T-helper 2 cell (primary cell): ENCODE measurements at regions not wholly inside any gene's neighbourhood (a gene's known extent, or its start where the extent isn't known, plus 50 kb on each side); places are given as distances from the start of the nearest gene placed in this dataset.
A peak's percentile ranks its signal among the peaks of the same experiment; 100 is the strongest.

Source experiments
- DNase-seq, 5 experiments: peaks; one replicate each; pipeline versions ENCODE4 v3.0.0 to v3.0.0-alpha.2; 2012 to 2022

- DNase-seq, result no peak
Measured at GRCh38 chr14:35456261-35456660, 51.7 kb upstream of the NFKBIA start.

- DNase-seq, result no peak
Measured at GRCh38 chr14:35458442-35458841, 53.9 kb upstream of the NFKBIA start.

GRCh38 chr14:35459776-35460175 lies 55.2 kb upstream of the NFKBIA start:
- DNase-seq, result no peak

- no peak for DNase-seq
Measured at GRCh38 chr14:35470755-35471154, 63.2 kb upstream of the INSM2 start.

GRCh38 chr14:35471803-35472202 lies 62.2 kb upstream of the INSM2 start:
- DNase-seq, result no peak

- DNase-seq, result no peak
Measured at GRCh38 chr14:35474323-35474722, 59.6 kb upstream of the INSM2 start.

GRCh38 chr14:35480119-35480769 lies 53.7 kb upstream of the INSM2 start:
- peak in 1 of 5 experiments; percentile 66 for DNase-seq

- no peak for DNase-seq
Measured at GRCh38 chr14:35482994-35483515, 50.9 kb upstream of the INSM2 start.
